Central memory CD8-positive, alpha-beta T cell (primary cell): ENCODE measurements at regions not wholly inside any gene's neighbourhood (a gene's known extent, or its start where the extent isn't known, plus 50 kb on each side); places are given as distances from the start of the nearest gene placed in this dataset.

ENCODE experiments used
- ATAC-seq: fragments of 150-1000 bp; cut with Tn5 transposase; replicated peaks from 2 replicates; pipeline ENCODE4 v1.10.0; 2022; ENCODE audit warnings: mild to moderate bottlenecking, moderate FRiP score, moderate number of reproducible peaks; ENCODE audit not compliant: poor library complexity, severe bottlenecking; ENCODE audit errors: extremely low read depth
- DNase-seq, 2 donors: peaks; one replicate each; pipeline ENCODE4 v3.0.0; 2021; ENCODE audit warnings: low spot score in 2 of 2
- H3K27ac Mint-ChIP-seq: one replicate; pipeline ENCODE4 v1.8.0; 2022; ENCODE audit warnings: low read depth, mild to moderate bottlenecking, moderate library complexity, mixed read lengths
- H3K27me3 Mint-ChIP-seq: one replicate; pipeline ENCODE4 v1.8.0; 2022; ENCODE audit warnings: mixed read lengths
- H3K36me3 Mint-ChIP-seq: one replicate; pipeline ENCODE4 v1.8.0; 2022; ENCODE audit warnings: mild to moderate bottlenecking, moderate library complexity, mixed read lengths; ENCODE audit not compliant: insufficient read depth
- H3K4me1 Mint-ChIP-seq: one replicate; pipeline ENCODE4 v1.8.0; 2022; ENCODE audit warnings: mixed read lengths
- H3K4me3 Mint-ChIP-seq: one replicate; pipeline ENCODE4 v1.8.0; 2022; ENCODE audit warnings: mild to moderate bottlenecking, moderate library complexity, mixed read lengths
- H3K9me3 Mint-ChIP-seq: one replicate; pipeline ENCODE4 v1.8.0; 2022; ENCODE audit warnings: mixed read lengths

- Mint-ChIP-seq H3K36me3 (no peaks in the 10 kb centered on the region), H3K9me3 (no peaks in the 10 kb centered on the region), H3K27ac (no peak overlapping the region), H3K4me1 (no peaks in the 10 kb centered on the region), H3K27me3 (peaks cover 9% of the 10 kb centered on the region), H3K4me3 (no peak overlapping the region)
- DNase-seq (no peak), ATAC-seq (no peak)
Observed at GRCh38 chr2:10238991-10239485, 63.7 kb upstream of the HPCAL1 start.

- Mint-ChIP-seq H3K27ac (no peak overlapping the region), H3K27me3 (peaks cover 9% of the 10 kb centered on the region), H3K4me3 (no peak overlapping the region), H3K9me3 (no peaks in the 10 kb centered on the region), H3K36me3 (no peaks in the 10 kb centered on the region), H3K4me1 (no peaks in the 10 kb centered on the region)
- no peak for DNase-seq
- ATAC-seq: no peak
Observed at GRCh38 chr2:10239561-10239967, 63.1 kb upstream of the HPCAL1 start.

GRCh38 chr2:10240161-10240681 lies 62.5 kb upstream of the HPCAL1 start:
- H3K27me3 Mint-ChIP-seq: peaks cover 9% of the 10 kb centered on the region
- H3K4me1 Mint-ChIP-seq: no peaks in the 10 kb centered on the region
- H3K27ac Mint-ChIP-seq: no peak overlapping the region
- no peak overlapping the region for H3K4me3 Mint-ChIP-seq
- H3K36me3 Mint-ChIP-seq: no peaks in the 10 kb centered on the region
- ATAC-seq (no peak), DNase-seq (no peak)
- no peaks in the 10 kb centered on the region for H3K9me3 Mint-ChIP-seq

GRCh38 chr2:10240911-10241610 lies 61.6 kb upstream of the HPCAL1 start:
- no peak for ATAC-seq
- Mint-ChIP-seq H3K27me3 (peaks cover 7% of the 10 kb centered on the region), H3K9me3 (no peaks in the 10 kb centered on the region), H3K27ac (no peak overlapping the region), H3K36me3 (no peaks in the 10 kb centered on the region), H3K4me1 (no peaks in the 10 kb centered on the region), H3K4me3 (no peak overlapping the region)
- no peak for DNase-seq

DNA sequence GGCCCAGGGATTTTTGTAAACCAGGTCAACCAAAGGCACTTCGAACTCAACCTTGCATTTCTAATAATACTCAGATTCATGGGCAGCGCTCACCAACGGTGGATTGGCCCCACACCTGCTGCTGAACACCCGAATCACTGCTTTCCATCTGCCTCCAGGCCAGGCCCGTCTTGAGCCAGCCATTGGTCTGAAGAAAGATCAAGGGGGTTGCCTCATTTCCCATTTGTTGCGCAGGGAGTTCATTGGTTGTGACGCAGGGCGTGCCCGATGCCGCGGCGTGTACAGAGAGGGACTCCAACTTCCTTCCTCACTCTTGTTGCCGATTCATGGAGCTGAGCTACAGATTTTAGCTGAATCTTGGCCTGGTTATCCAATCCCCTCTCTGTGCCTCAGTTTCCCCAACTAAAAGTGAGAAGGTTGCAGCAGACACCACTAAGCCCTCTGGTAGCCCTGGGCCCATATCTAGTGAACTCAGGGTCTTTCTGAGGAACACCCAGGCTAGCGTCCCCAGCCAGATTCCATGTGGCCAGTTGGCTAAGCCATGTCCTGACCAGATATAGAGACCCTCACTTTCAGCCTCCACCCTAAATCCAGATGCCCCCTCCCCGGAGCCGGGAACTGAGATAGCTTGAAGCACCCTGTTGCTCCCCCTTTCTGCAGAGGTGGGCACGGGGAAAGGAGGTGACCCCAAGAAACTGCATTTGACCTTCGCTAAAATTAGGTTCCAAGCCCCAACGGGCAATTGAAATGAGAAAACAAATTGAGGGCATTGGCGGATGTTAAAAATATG lies 60.9 kb upstream of the HPCAL1 start:
- Mint-ChIP-seq H3K27me3 (no peaks in the 10 kb centered on the region), H3K27ac (no peak overlapping the region), H3K4me3 (no peak overlapping the region), H3K4me1 (no peaks in the 10 kb centered on the region), H3K9me3 (no peaks in the 10 kb centered on the region), H3K36me3 (no peaks in the 10 kb centered on the region)
- DNase-seq (no peak), ATAC-seq (no peak)

DNA sequence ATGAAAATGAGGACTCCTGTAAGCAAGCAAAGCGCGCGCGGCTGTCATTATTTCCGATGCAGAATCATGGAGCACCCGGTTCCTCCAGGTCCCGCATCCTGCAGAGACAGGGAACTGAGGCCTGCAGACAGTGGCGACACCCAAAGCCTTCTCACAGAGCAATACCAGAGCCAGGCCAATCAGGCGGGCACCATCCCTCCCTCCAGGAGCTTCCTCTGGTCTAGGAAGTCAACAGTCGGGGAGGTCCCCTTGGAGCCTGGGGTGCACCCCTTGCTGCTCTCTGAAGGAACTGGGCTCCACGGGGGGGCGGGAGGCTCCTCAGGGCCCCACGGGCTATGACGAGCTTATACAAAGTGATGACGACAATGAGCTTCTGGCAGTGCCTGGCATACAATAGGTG lies 60.3 kb upstream of the HPCAL1 start:
- Mint-ChIP-seq H3K4me3 (no peak overlapping the region), H3K27me3 (no peaks in the 10 kb centered on the region), H3K9me3 (no peaks in the 10 kb centered on the region), H3K27ac (no peak overlapping the region), H3K4me1 (no peaks in the 10 kb centered on the region), H3K36me3 (no peaks in the 10 kb centered on the region)
- no peak for DNase-seq
- ATAC-seq: no peak

- ATAC-seq: no peak
- H3K9me3 Mint-ChIP-seq: no peaks in the 10 kb centered on the region
- DNase-seq: no peak
- no peaks in the 10 kb centered on the region for H3K36me3 Mint-ChIP-seq
- H3K4me1 Mint-ChIP-seq: no peaks in the 10 kb centered on the region
- peak overlapping the region; percentile 58 for H3K27ac Mint-ChIP-seq
- no peak overlapping the region for H3K4me3 Mint-ChIP-seq
- no peaks in the 10 kb centered on the region for H3K27me3 Mint-ChIP-seq
Observed at GRCh38 chr2:10242998-10243925, 59.4 kb upstream of the HPCAL1 start.

DNA sequence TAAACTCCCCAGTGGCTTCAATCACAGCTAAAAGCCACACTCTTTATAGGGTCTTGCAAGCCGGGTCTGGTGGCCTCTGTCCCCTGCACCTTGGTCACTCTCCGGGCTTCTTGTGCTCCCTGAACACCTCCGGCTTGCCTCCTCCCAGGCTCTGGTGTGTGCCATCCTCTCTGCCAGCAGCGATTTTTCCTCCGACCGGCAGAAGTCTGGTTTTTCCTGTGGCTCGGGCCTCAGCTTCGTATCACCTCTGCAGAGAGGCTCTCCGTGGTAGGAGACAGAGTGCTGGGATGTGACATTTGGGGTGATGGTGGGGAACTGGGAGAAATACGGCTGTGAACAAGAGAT lies 58.8 kb upstream of the HPCAL1 start:
- Mint-ChIP-seq H3K4me1 (no peaks in the 10 kb centered on the region), H3K4me3 (no peak overlapping the region), H3K27me3 (no peaks in the 10 kb centered on the region), H3K9me3 (no peaks in the 10 kb centered on the region), H3K27ac (peak overlapping the region; percentile 58), H3K36me3 (no peaks in the 10 kb centered on the region)
- ATAC-seq (no peak), DNase-seq (no peak)

- H3K9me3 Mint-ChIP-seq: no peaks in the 10 kb centered on the region
- ATAC-seq (no peak), DNase-seq (no peak)
- no peaks in the 10 kb centered on the region for H3K27me3 Mint-ChIP-seq
- H3K4me1 Mint-ChIP-seq: no peaks in the 10 kb centered on the region
- H3K36me3 Mint-ChIP-seq: no peaks in the 10 kb centered on the region
- no peak overlapping the region for H3K27ac Mint-ChIP-seq
- H3K4me3 Mint-ChIP-seq: no peak overlapping the region
Observed at GRCh38 chr2:10245021-10245420, 57.7 kb upstream of the HPCAL1 start.

GRCh38 chr2:10245661-10246060 lies 57.0 kb upstream of the HPCAL1 start:
- no peak overlapping the region for H3K4me3 Mint-ChIP-seq
- H3K27me3 Mint-ChIP-seq: no peaks in the 10 kb centered on the region
- ATAC-seq: no peak
- H3K36me3 Mint-ChIP-seq: no peaks in the 10 kb centered on the region
- no peaks in the 10 kb centered on the region for H3K4me1 Mint-ChIP-seq
- peaks cover 5% of the 10 kb centered on the region for H3K9me3 Mint-ChIP-seq
- H3K27ac Mint-ChIP-seq: no peak overlapping the region
- no peak for DNase-seq

DNA sequence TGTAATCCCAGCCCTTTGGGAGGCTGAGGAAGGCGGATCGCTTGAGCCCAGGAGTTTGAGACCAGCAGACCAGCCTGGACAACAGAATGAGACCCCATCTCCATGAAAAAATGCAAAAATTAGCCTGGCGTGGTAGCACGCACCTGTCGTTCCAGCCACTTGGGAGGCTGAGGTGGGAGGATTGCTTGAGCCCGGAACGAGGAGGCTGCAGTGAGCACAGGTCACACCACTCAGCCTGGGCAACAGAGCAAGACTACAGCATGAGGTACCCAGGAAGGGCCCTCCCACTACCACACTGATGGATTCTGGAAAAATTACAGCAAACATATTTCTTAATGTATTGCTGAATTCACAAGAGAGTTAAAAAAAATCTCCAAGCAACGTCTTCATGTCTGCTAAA lies 56.3 kb upstream of the HPCAL1 start:
- H3K36me3 Mint-ChIP-seq: no peaks in the 10 kb centered on the region
- H3K4me1 Mint-ChIP-seq: no peaks in the 10 kb centered on the region
- no peak overlapping the region for H3K4me3 Mint-ChIP-seq
- ATAC-seq (no peak), DNase-seq (no peak)
- no peak overlapping the region for H3K27ac Mint-ChIP-seq
- H3K9me3 Mint-ChIP-seq: peaks cover 8% of the 10 kb centered on the region
- no peaks in the 10 kb centered on the region for H3K27me3 Mint-ChIP-seq

DNA sequence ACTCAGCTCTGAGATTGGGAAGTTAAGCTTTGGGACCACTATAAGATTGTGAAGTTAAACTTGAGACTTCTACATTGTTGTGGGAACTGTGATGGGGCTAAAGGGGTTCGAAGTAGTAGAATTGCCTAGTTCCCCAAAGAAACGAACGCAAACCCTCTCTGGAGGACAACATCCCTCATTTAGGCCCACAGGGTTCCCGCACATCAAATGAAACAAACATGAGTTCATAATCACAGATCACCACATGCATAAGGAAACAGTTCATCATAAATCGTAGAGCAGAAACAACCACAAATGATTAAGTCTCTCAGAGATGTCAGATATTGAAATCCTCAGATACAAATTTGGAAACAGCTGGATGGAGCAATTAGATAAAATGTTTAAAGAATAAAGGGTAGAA lies 55.9 kb upstream of the HPCAL1 start:
- no peak for ATAC-seq
- DNase-seq: no peak
- H3K27me3 Mint-ChIP-seq: no peaks in the 10 kb centered on the region
- no peak overlapping the region for H3K4me3 Mint-ChIP-seq
- peaks cover 8% of the 10 kb centered on the region for H3K9me3 Mint-ChIP-seq
- H3K4me1 Mint-ChIP-seq: no peaks in the 10 kb centered on the region
- H3K27ac Mint-ChIP-seq: no peak overlapping the region
- H3K36me3 Mint-ChIP-seq: no peaks in the 10 kb centered on the region
